Stimulated activated CD4-positive, alpha-beta T cell treated with anti-CD3 and anti-CD28 coated beads, Interleukin-12 subunit alpha, Interleukin-12 subunit beta, amount 100 ng/mL, for 4 hours (primary cell): ENCODE measurements at regions not wholly inside any gene's neighbourhood (a gene's known extent, or its start where the extent isn't known, plus 50 kb on each side); places are given as distances from the start of the nearest gene placed in this dataset.

Experiments
- DNase-seq: peaks from one replicate; pipeline ENCODE4 v3.0.0-alpha.2; 2020

GRCh38 chr4:123455360-123455759, 58.8 kb downstream of the SPRY1 start:
- DNase-seq, result no peak

GRCh38 chr4:123462007-123462406, 65.4 kb downstream of the SPRY1 start:
- DNase-seq, result no peak

DNA sequence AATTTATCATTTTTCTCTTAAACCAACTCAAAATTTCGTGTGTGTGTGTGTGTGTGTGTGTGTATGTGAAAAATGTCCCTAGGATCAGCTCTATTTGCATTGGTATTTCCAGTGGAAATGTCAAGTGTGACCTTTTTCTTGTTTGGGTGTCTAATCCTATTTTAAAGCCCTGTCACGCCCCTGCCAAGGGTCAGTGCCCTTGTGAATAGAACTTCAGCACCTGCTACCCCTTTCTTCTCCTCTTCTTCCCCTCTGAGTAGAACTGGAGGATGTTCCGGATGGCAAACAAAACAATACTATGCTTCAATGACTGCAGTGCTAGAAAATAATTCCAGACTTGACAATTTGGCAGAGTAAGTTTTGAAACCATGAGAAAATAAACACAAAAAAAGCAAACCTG, 67.3 kb downstream of the SPRY1 start:
- DNase-seq, result no peak

GRCh38 chr4:123465416-123465815, 68.8 kb downstream of the SPRY1 start:
- DNase-seq, result no peak

GRCh38 chr4:123466080-123466785, 69.6 kb downstream of the SPRY1 start:
- DNase-seq, result no peak

GRCh38 chr4:123468479-123469031, 72.0 kb downstream of the SPRY1 start:
- DNase-seq, result no peak

DNA sequence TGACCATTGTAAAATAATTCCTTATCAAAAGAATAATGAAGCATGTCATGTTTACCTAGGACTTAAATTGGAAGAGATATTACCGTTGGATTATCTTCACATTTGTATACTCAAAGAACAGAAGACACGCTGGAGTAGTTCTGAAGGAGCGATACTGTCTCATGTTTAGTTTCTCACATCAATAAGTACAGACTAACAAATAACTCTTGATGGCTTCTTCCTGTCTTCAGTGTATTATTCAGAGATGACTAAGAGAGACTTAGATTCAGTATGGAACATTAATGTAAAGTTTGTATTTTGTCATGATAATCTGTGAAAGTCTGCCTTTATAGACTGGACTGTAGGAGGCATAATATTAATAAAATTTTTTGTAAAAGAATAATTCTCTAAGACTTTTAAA, 72.7 kb downstream of the SPRY1 start:
- no peak for DNase-seq

- no peak for DNase-seq
Observed at GRCh38 chr4:123469696-123470095, 73.1 kb downstream of the SPRY1 start.

DNA sequence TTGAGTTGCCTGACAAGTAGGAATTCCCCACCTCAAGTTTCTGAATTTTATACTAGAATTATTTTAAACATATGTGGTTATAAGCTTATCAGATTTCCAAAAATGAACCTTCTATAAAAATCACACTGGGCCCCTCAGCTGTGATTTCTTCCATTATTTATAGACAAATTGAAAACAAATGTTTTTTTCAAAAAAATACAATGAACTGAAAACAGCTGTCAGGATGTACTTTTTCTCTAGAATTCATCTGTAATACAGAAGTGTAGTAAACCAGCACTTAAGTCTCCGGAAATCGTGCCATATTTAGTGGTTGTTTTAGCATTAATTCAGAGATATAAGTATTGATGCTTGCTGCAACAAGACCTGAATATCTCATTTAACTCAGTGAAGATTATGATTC, 74.0 kb downstream of the SPRY1 start:
- no peak for DNase-seq

GRCh38 chr4:123471655-123472369, 75.2 kb downstream of the SPRY1 start:
- DNase-seq, result no peak

DNA sequence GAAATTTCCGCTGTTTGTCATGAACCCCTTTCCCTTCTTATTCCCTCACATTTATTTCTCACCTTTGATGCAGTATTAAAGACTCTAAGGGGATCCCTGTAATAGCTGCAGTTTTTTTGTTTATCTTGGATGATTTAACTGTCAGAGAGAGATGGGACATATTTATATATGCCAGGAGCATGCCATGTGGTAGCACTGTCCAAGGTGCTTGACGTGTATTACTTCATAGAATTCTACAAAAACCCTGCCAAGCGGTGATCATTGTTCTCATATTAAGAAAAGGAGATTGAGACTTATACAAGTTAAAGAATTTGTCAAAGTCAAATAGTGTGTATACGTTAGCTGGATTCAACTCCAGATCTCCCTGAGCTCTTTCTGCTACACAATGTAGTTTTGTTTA, 78.2 kb downstream of the SPRY1 start:
- DNase-seq, result no peak

DNA sequence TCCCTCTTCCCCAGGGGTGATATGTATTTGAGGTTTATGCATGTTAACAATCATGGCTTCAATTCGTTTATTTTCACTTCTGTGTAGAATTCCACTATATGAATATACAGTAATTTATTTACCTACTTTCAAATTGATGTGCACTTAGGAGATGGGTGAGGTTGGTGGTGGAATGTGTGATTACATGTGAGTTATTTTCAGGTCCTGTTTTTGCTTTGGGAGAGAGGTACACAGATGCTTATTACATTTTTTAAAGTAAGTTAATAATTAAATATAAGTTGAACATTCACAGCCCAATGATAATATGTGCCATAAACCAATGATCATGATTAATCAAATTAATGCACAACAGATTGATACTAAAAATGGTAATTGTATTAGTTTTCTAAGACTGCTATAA, 79.5 kb downstream of the SPRY1 start:
- DNase-seq, result no peak

DNA sequence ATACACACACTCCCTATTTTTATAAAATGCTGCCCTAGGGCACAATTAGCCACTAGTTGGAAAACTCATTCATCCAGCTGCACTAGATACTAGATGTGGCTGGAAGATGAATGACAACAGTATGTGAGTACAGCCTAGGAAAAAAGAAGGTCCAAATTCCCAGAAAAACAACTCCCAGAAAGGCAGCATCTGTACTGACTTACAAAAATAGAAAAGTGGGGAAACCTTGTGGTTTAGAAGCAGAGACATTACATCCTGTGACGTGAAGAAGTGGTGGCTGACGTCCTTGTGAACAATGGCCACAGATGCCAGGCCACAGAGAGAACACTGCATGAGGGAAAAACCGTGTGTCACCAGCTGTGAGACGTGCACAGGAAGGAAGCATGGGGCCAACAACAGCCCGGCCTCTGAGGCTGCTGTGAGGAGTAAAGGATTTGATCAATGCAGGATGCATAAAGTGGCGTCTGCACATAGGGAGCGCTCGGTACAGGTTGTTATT, 81.2 kb downstream of the SPRY1 start:
- DNase-seq, result no peak

- DNase-seq, result no peak
Observed at GRCh38 chr4:123478859-123479345, 82.3 kb downstream of the SPRY1 start.

DNA sequence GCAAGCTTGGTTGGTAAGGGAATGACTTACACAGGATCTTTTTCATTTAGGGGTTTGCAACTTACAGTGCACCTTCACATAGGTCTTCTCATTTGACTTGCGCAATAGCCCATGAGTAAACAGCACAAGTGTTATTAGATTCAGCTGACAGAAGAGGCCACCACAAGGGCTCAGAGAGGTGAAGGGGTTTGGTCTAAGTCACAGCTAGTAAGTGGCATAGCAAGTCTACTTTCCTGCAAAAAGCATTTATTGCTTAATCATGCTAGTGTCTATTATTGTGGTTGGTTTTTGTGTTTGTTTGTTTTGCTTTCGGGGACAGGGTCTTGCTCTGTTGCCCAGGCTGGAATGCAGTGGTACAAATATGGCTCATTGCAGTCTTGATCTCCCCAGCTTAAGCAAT, 83.3 kb downstream of the SPRY1 start:
- no peak for DNase-seq

DNA sequence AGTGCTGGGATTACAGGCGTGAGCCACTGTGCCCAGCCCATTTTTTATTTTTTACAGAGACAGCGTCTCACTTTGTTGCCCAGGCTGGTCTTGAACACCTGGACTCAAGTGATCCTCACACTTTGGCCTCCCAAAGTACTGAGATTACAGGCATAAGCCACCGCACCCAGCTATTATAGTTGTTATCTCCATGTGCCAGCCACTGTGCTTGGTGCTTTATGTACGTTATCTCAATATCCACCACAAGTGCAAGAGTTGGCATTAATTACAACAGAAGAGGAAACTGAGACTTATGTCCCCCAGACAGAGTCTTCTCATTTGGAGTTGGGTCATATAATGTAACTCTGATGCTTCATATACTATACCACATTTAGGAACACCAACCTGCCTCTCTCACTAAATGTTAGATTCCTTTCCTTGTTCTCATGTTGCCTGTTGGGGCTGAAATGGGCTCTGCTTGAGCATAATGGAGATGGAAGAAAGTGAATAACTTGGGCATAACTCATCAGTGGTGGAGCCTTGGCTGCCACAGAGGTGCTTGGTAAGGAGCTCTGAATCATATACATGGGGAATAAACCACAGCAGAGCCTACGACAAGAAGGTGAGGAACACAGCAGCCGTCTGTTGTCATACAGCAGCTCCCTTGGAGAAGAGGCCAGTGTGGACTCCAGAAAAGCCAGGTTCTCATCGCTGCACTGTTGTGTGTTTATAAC, 84.3 kb downstream of the SPRY1 start:
- DNase-seq, result no peak

- no peak for DNase-seq
Observed at GRCh38 chr4:123481717-123482116, 85.1 kb downstream of the SPRY1 start.

GRCh38 chr4:123484291-123484926, 87.8 kb downstream of the SPRY1 start:
- DNase-seq, result no peak

DNA sequence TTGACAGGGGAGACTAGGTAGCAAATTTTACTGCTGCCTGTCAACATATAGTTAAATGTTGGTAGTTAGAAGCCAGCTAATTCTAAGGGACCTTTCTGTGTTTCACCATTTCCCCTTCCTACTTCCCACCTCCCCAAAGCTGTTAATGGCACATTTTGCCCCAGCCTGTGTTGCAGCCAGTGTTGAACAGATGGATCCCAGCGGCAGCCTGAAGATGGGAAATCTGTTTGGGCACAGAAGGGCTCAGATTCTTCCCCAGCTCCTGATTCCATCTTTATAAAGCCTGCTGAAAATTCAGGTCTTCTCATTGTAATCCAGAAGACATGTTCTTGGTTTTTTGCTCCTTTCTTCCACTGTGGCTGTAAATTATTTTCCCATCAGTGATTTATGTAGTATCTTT, 89.0 kb downstream of the SPRY1 start:
- no peak for DNase-seq

DNA sequence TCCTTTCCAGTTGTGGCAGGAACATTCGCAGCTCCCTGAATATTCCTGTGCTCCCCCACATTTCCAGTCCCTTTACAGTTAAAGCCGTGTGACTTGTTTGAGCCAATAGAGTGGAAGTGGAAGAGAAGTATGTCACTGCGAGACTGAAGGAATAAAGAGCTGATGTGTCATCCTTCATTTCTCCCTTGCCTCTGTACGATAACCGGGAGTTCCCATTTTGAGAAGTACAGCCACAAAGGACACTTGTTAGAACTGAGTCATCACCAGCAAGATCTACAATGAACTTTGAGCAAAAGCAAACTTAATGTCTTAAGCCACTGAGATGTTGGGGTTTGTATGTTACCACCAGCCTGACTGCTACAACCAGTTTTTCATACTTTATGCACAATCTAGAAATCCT, 92.3 kb downstream of the SPRY1 start:
- DNase-seq, result no peak

DNA sequence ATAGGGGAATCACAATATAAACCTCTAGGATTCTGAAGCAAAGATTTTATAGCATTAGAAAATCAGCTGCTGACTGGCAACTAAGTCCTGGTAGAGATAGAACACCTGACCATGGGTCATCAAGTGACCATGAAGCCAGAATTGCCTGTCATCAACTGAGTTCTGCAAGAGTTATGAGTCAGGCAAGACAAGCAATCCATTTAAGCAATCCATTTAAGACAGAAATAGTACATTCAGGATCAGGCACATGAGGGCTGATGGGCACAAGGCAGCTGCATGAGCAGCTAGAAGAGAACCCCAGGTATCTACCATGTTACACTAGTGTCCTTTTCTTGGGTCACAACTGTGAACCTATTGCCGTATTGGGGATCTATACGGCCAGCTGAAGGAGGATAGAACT, 98.9 kb downstream of the SPRY1 start:
- DNase-seq, result no peak

DNA sequence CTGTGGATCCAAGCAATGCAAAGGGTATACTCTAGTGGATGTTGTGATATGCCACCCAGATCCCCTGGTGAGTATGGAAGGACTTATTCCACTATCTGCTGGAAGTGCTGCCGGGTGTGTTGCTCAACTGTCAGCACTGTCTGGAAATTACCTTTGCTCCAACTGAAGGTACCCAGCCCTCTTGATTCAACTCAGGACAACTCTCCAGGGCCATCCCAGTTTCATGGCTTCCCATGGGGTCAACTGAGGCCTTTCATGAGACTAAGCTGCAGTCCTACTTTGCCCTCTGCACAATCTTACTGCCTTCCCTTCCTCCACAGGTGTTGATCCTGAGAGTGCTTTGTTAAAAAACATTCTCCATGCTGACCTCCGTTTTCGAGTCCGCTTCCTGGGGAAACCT, 99.8 kb downstream of the SPRY1 start:
- no peak for DNase-seq

DNA sequence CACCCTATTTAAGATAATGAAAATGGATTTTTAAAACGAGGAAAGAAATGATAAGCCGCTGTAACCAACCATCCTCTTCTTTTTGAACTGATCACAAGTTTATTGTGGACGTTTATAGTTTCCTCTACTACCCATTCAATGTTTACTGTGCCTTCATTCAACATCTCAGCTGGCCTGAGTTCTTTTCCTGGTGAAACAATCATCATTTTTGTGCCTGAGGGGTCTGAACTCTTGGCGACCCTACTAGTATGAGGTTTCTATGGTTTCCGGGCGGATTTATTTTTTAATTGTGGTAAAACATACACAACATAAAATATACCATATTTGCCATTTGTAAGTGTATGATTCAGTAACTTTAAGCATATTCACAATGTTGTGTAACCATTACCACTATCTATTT, 100.7 kb downstream of the SPRY1 start:
- DNase-seq, result no peak
